ENCODE measurements at regions not wholly inside any gene's neighbourhood (a gene's known extent, or its start where the extent isn't known, plus 50 kb on each side); places are given as distances from the start of the nearest gene placed in this dataset.

DNA sequence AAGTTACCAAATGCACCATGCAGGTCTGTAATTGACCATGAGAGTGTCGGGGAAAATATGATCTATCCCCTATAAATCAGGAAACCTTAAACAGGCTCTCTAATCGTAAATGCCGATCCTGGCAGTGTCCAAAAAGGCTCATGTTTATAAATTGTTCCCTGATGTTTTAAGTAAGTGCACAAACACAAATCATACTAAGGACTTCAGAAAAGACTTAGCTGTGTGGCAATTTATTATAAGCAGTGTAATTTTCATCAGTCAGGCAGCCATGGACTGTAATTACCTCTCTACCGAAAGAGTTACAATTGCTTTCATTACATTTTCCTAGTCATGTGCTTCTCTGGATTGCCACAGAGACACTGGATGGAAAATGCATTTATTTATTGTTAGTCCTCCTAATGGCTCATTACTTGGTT is 73.4 kb upstream of the COX10 start:
- DNase-seq: no peak
- Histone ChIP-seq H3K36me3 (no peaks in the 10 kb centered on the region), H3K27ac (no peak overlapping the region), H3K4me3 (no peak overlapping the region), H3K4me1 (no peaks in the 10 kb centered on the region), H3K27me3 (peaks cover 0 to 4% (median 0%) of the 10 kb centered on the region in 7 donors), H3K9me3 (no peaks in the 10 kb centered on the region)
- 75 to 85% methylated on average over 4 of the region's 4 CpGs for WGBS, 2 donors
- no peak for TF ChIP-seq CTCF (IDR thresholded peaks at IDR 0.05)
- no peak for ATAC-seq
- intact Hi-C loops (cut with DNase I): no loop called here

GRCh38 chr17:13996276-13996675 is 73.0 kb upstream of the COX10 start:
- H3K36me3 ChIP-seq: no peaks in the 10 kb centered on the region
- intact Hi-C loops (cut with DNase I): no loop called here
- ATAC-seq: no peak

GRCh38 chr17:13996748-13997147 is 72.6 kb upstream of the COX10 start:
- H3K36me3 ChIP-seq: no peaks in the 10 kb centered on the region
- DNase-seq (no peak), ATAC-seq (no peak)
- H3K4me3 ChIP-seq: no peak overlapping the region
- intact Hi-C loops (cut with DNase I): no loop called here
- 64 to 75% methylated on average over 3 of the region's 3 CpGs for WGBS, 2 donors
- H3K4me1 ChIP-seq: no peaks in the 10 kb centered on the region
- H3K9me3 ChIP-seq: no peaks in the 10 kb centered on the region
- TF ChIP-seq CTCF (IDR thresholded peaks at IDR 0.05): no peak
- H3K27me3 ChIP-seq: peaks cover 0 to 4% (median 0%) of the 10 kb centered on the region in 7 donors
- H3K27ac ChIP-seq: no peak overlapping the region

More at GRCh38 chr17:13996276-13996675, 73.0 kb upstream of the COX10 start:
- H3K27ac ChIP-seq: no peak overlapping the region
- no peak for DNase-seq
- no peak overlapping the region for H3K4me3 ChIP-seq
- no peak for TF ChIP-seq CTCF (IDR thresholded peaks at IDR 0.05)
- H3K9me3 ChIP-seq: no peaks in the 10 kb centered on the region
- whole genome bisulfite sequencing, 2 donors: 68 to 74% methylated on average over 7 of the region's 7 CpGs
- no peaks in the 10 kb centered on the region for H3K4me1 ChIP-seq
- peaks cover 0 to 4% (median 0%) of the 10 kb centered on the region in 7 donors for H3K27me3 ChIP-seq

GRCh38 chr17:14004927-14005620 is 64.2 kb upstream of the COX10 start:
- no peak overlapping the region for H3K4me3 ChIP-seq
- ATAC-seq (no peak), DNase-seq (no peak)
- whole genome bisulfite sequencing, 2 donors: 89 to 92% methylated on average over 2 of the region's 2 CpGs
- H3K27me3 ChIP-seq: no peaks in the 10 kb centered on the region
- H3K4me1 ChIP-seq: no peaks in the 10 kb centered on the region
- no peaks in the 10 kb centered on the region for H3K9me3 ChIP-seq
- intact Hi-C loops (cut with DNase I): no loop called here
- no peaks in the 10 kb centered on the region for H3K36me3 ChIP-seq
- no peak overlapping the region for H3K27ac ChIP-seq
- TF ChIP-seq CTCF (IDR thresholded peaks at IDR 0.05): no peak
